T-helper 2 cell treated with Interferon-gamma antibody and Interleukin-4, amounts not matched to agents 5 μg/mL and 100 μg/mL, for 36 hours (primary cell): ENCODE measurements at regions not wholly inside any gene's neighbourhood (a gene's known extent, or its start where the extent isn't known, plus 50 kb on each side); places are given as distances from the start of the nearest gene placed in this dataset.
"Not testable (repeated sequence)": the region's sequence is repeated elsewhere in the genome, so short reads cannot be mapped to it uniquely, and the experiment has no call there.

ENCODE experiments used
- DNase-seq: peaks from one replicate; pipeline ENCODE4 v3.0.0; 2021; ENCODE audit warnings: low spot score
- H3K27ac Mint-ChIP-seq: one replicate; pipeline ENCODE4 v1.8.0; 2021; ENCODE audit warnings: mild to moderate bottlenecking, mixed read lengths
- H3K27me3 Mint-ChIP-seq: one replicate; pipeline ENCODE4 v1.8.0; 2021; ENCODE audit warnings: low read depth, mixed read lengths
- H3K36me3 Mint-ChIP-seq: one replicate; pipeline ENCODE4 v1.8.0; 2021; ENCODE audit warnings: low read depth, mixed read lengths
- H3K4me1 Mint-ChIP-seq: one replicate; pipeline ENCODE4 v1.8.0; 2021; ENCODE audit warnings: low read depth, mixed read lengths
- H3K4me3 Mint-ChIP-seq: one replicate; pipeline ENCODE4 v1.8.0; 2022; ENCODE audit warnings: mild to moderate bottlenecking, moderate library complexity, mixed read lengths
- H3K9me3 Mint-ChIP-seq: one replicate; pipeline ENCODE4 v1.8.0; 2021; ENCODE audit warnings: mixed read lengths

DNA sequence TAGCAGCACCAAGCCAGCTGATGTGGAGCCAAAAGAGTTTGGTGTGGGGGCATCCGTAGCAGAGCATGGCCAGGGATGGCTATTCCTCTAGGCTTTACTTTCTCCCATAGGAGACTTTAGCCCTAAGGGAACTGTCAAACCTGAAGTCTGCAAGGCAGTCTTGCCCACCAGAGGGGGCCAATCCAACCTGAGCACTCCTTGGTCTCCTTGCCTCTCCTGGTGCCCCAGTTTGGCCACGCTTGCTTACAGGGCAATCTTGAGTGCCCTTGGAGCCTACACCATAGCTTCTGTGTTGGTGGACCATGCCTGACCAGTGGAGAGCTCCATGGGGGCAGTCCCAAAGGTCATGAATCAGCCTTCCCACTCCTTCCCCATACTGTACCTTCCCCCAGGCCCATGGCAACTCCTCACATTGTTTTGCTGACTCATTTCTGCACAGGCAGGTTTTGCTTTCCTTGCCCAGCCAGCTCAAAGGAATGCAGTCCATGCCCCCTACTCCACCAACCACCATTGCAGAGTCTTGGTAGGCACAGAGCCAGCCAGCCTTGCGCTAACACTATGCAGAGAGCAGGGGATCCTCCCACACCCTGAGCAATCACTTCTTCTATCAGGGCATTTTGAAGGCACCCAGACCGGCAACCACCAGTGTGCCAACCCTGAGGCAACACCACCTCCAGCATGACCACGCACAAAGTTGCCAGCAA is 1421.2 kb upstream of the RAG2 start:
- no peaks in the 10 kb centered on the region for H3K36me3 Mint-ChIP-seq
- DNase-seq = no peak
- H3K27ac Mint-ChIP-seq = no peak overlapping the region
- H3K4me1 Mint-ChIP-seq = no peaks in the 10 kb centered on the region
- H3K4me3 Mint-ChIP-seq = no peak overlapping the region
- H3K27me3 Mint-ChIP-seq = no peaks in the 10 kb centered on the region
- H3K9me3 Mint-ChIP-seq = peaks cover 51% of the 10 kb centered on the region

DNA sequence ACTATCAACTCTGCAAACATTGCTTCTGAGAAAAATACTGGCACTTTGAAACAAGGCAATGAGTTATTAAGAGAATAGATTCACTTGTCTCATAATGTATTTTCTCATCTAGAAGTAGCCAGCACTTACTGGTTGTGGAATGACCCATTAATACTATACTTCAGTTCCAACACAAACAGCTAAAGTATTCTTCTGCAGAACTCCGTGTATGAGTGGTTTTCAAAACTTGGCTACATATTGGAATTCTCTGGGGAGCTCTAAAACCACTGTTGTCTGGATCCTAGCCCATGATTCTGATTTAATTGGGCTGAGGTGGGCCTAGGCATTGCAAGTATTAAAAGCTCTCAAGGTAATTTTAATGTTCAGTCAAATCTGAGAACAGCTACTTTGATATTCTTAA is 1416.4 kb upstream of the RAG2 start:
- no peaks in the 10 kb centered on the region for H3K4me1 Mint-ChIP-seq
- H3K36me3 Mint-ChIP-seq = no peaks in the 10 kb centered on the region
- H3K4me3 Mint-ChIP-seq = no peak overlapping the region
- peaks cover 30% of the 10 kb centered on the region for H3K9me3 Mint-ChIP-seq
- H3K27me3 Mint-ChIP-seq = no peaks in the 10 kb centered on the region
- no peak for DNase-seq
- H3K27ac Mint-ChIP-seq = no peak overlapping the region

GRCh38 chr11:38013157-38013556 is 1415.1 kb upstream of the RAG2 start:
- Mint-ChIP-seq H3K27me3 (no peaks in the 10 kb centered on the region), H3K4me1 (no peaks in the 10 kb centered on the region), H3K4me3 (no peak overlapping the region), H3K27ac (no peak overlapping the region), H3K36me3 (no peaks in the 10 kb centered on the region), H3K9me3 (peaks cover 29% of the 10 kb centered on the region)
- no peak for DNase-seq

DNA sequence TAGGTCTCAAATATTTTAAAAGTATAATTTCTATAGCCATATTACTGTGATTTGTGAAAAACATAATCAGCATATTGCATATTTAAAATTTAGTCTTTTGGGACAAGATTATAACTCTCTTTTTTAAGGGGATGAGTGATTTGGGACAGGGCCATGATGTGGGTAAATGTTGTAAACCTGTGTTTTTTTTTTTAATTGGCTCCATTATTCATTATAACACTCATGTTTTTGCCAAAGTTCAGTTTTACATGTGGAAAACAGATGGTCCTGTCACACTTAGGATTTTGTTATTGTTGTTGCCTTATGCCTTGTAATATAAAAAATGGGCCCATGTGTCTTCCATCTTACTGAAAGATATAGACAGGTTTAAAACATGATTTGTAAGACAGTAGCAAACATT is 1413.5 kb upstream of the RAG2 start:
- no peaks in the 10 kb centered on the region for H3K4me1 Mint-ChIP-seq
- H3K27me3 Mint-ChIP-seq = no peaks in the 10 kb centered on the region
- H3K36me3 Mint-ChIP-seq = no peaks in the 10 kb centered on the region

GRCh38 chr11:38009932-38010331 is 1411.9 kb upstream of the RAG2 start:
- H3K27me3 Mint-ChIP-seq = no peaks in the 10 kb centered on the region
- DNase-seq = no peak
- H3K4me1 Mint-ChIP-seq = no peaks in the 10 kb centered on the region
- H3K36me3 Mint-ChIP-seq = no peaks in the 10 kb centered on the region
- peaks cover 30% of the 10 kb centered on the region for H3K9me3 Mint-ChIP-seq
- H3K4me3 Mint-ChIP-seq = no peak overlapping the region
- no peak overlapping the region for H3K27ac Mint-ChIP-seq

More for the DNA sequence above, 1413.5 kb upstream of the RAG2 start:
- H3K4me3 Mint-ChIP-seq = no peak overlapping the region
- DNase-seq = no peak
- H3K9me3 Mint-ChIP-seq = peaks cover 29% of the 10 kb centered on the region
- no peak overlapping the region for H3K27ac Mint-ChIP-seq

DNA sequence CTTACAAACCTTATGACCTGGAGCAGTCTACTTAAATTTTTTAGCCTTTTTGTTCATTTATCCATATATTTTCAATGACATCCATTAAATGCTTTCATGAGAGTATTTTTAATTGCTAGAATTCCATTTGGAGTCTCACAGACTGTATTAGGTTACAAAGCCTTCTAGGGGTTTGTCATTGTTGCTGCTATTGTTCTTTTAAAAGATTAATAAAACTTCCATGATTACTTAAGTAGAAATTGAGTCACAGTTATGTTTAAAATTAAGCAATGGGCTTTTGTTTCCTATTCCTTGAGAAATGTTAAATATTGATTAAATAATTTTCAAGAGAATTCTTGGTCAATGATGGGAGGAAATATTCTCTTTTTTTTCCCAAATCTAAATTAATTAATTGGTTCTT is 1408.4 kb upstream of the RAG2 start:
- H3K27me3 Mint-ChIP-seq = no peaks in the 10 kb centered on the region
- H3K4me1 Mint-ChIP-seq = no peaks in the 10 kb centered on the region
- no peak overlapping the region for H3K4me3 Mint-ChIP-seq
- no peaks in the 10 kb centered on the region for H3K36me3 Mint-ChIP-seq
- H3K27ac Mint-ChIP-seq = no peak overlapping the region
- DNase-seq = no peak
- peaks cover 44% of the 10 kb centered on the region for H3K9me3 Mint-ChIP-seq

DNA sequence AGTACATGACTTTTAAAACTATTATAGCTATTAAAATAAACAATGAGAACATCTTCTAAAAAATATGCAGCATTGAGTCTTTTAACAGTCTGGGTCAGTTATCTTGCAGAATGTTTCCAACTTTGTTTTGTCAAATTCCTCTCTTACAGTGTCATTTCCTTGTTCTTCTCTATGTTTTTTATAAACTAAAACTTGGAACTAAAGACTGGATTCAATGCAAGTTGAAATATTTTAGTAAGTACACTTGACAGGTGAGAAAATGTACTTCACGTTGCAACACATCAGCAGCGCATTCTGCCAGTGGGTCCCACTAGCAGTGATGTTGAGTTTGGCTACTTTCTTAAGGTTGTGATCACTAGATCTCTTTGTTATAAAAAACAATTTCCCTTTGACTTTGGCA is 1407.6 kb upstream of the RAG2 start:
- no peak overlapping the region for H3K4me3 Mint-ChIP-seq
- no peaks in the 10 kb centered on the region for H3K36me3 Mint-ChIP-seq
- H3K9me3 Mint-ChIP-seq = peaks cover 49% of the 10 kb centered on the region
- no peak for DNase-seq
- H3K4me1 Mint-ChIP-seq = no peaks in the 10 kb centered on the region
- H3K27ac Mint-ChIP-seq = no peak overlapping the region
- no peaks in the 10 kb centered on the region for H3K27me3 Mint-ChIP-seq

GRCh38 chr11:37999171-37999570 is 1401.1 kb upstream of the RAG2 start:
- Mint-ChIP-seq H3K4me3 (no peak overlapping the region), H3K27ac (no peak overlapping the region), H3K9me3 (peaks cover 43% of the 10 kb centered on the region)

DNA sequence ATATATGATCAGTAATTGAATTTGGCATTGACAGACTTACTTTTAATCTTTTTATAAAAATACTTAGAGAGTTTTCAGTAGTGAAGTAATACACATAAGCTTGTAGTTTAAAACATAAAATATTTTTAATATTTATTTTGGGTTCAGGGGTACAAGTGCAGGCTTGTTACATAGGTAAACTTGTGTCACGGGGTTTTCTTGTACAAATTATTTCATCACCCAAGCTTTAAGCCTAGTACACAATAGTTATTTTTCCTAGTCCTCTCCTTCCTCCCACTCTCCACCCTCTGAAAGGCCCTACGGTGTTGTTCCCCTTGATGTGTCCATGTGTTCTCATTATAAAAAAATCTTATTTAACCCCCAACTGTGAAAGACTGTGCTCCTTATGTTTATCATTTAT is 1397.8 kb upstream of the RAG2 start:
- H3K27me3 Mint-ChIP-seq = no peaks in the 10 kb centered on the region
- no peaks in the 10 kb centered on the region for H3K4me1 Mint-ChIP-seq
- no peaks in the 10 kb centered on the region for H3K36me3 Mint-ChIP-seq
- no peak overlapping the region for H3K4me3 Mint-ChIP-seq
- DNase-seq = no peak
- H3K27ac Mint-ChIP-seq = no peak overlapping the region
- H3K9me3 Mint-ChIP-seq = peaks cover 27% of the 10 kb centered on the region

More at GRCh38 chr11:37999171-37999570, 1401.1 kb upstream of the RAG2 start:
- H3K4me1 Mint-ChIP-seq = no peaks in the 10 kb centered on the region
- no peaks in the 10 kb centered on the region for H3K36me3 Mint-ChIP-seq
- no peaks in the 10 kb centered on the region for H3K27me3 Mint-ChIP-seq
- DNase-seq = no peak

- Mint-ChIP-seq H3K9me3 (peaks cover 21% of the 10 kb centered on the region), H3K27me3 (no peaks in the 10 kb centered on the region), H3K4me3 (no peak overlapping the region), H3K36me3 (no peaks in the 10 kb centered on the region), H3K27ac (no peak overlapping the region), H3K4me1 (no peaks in the 10 kb centered on the region)
- DNase-seq = no peak
Observed at GRCh38 chr11:37988031-37988430, 1390.0 kb upstream of the RAG2 start.

- Mint-ChIP-seq H3K9me3 (peaks cover 25% of the 10 kb centered on the region), H3K36me3 (no peaks in the 10 kb centered on the region), H3K27ac (no peak overlapping the region), H3K4me3 (no peak overlapping the region), H3K4me1 (no peaks in the 10 kb centered on the region), H3K27me3 (no peaks in the 10 kb centered on the region)
- DNase-seq = no peak
Observed at GRCh38 chr11:37984991-37985390, 1387.0 kb upstream of the RAG2 start.

- Mint-ChIP-seq H3K36me3 (no peaks in the 10 kb centered on the region), H3K9me3 (peaks cover 10% of the 10 kb centered on the region), H3K27me3 (no peaks in the 10 kb centered on the region), H3K4me3 (no peak overlapping the region), H3K4me1 (no peaks in the 10 kb centered on the region), H3K27ac (no peak overlapping the region)
- no peak for DNase-seq
Observed at GRCh38 chr11:37978647-37979046, 1380.6 kb upstream of the RAG2 start.

DNA sequence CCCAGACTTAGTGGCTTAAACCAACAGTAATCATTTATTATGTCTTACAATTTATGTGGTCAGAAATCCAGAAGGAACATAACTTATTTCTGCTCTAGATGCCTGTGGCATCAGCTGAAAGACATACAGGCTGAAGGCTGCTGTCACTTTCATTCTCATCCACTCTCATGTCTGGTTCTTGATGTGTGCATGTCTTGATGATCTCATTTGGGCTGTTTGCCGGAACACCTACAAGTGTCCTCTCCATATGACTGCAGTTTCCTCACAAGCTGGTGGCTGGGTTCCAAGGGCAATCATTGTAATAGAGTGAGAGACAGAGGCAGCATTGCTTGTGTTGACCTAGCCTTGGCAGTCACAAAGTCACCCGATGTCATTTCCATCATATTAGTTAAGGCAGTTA is 1375.9 kb upstream of the RAG2 start:
- Mint-ChIP-seq H3K4me1 (no peaks in the 10 kb centered on the region), H3K4me3 (no peak overlapping the region), H3K27me3 (no peaks in the 10 kb centered on the region), H3K36me3 (no peaks in the 10 kb centered on the region), H3K9me3 (peaks cover 18% of the 10 kb centered on the region), H3K27ac (no peak overlapping the region)
- no peak for DNase-seq

GRCh38 chr11:37972691-37973090 is 1374.7 kb upstream of the RAG2 start:
- no peak overlapping the region for H3K4me3 Mint-ChIP-seq
- no peaks in the 10 kb centered on the region for H3K36me3 Mint-ChIP-seq
- peaks cover 18% of the 10 kb centered on the region for H3K9me3 Mint-ChIP-seq

GRCh38 chr11:37969336-37969735 is 1371.3 kb upstream of the RAG2 start:
- H3K27me3 Mint-ChIP-seq, H3K27ac Mint-ChIP-seq, H3K36me3 Mint-ChIP-seq, H3K4me3 Mint-ChIP-seq, DNase-seq, H3K4me1 Mint-ChIP-seq: not testable (repeated sequence)
- peaks cover 31% of the 10 kb centered on the region for H3K9me3 Mint-ChIP-seq

More at GRCh38 chr11:37972691-37973090, 1374.7 kb upstream of the RAG2 start:
- Mint-ChIP-seq H3K27me3 (no peaks in the 10 kb centered on the region), H3K4me1 (no peaks in the 10 kb centered on the region), H3K27ac (no peak overlapping the region)
- no peak for DNase-seq
